GM23248 (cell line): ENCODE measurements at regions not wholly inside any gene's neighbourhood (a gene's known extent, or its start where the extent isn't known, plus 50 kb on each side); places are given as distances from the start of the nearest gene placed in this dataset.

Experiments used
- DNase-seq: peaks from one replicate; pipeline ENCODE4 v3.0.0-alpha.2; 2015
- H2AFZ ChIP-seq: fragments of 200-600 bp; sonication (generic); 2 replicates; pipeline ENCODE4 v1.6.1; 2016; ENCODE audit warnings: antibody characterized with exemption
- H3F3A ChIP-seq: fragments of 200-600 bp; sonication (generic); 2 replicates; pipeline ENCODE4 v1.6.1; 2016; ENCODE audit warnings: mild to moderate bottlenecking, antibody characterized with exemption, mixed run types; ENCODE audit not compliant: insufficient read depth
- H3K27ac ChIP-seq: fragments of 200-600 bp; sonication (generic); 2 replicates; pipeline ENCODE4 v1.5.1; 2016; ENCODE audit warnings: mild to moderate bottlenecking
- H3K27me3 ChIP-seq: fragments of 200-600 bp; sonication (generic); replicated peaks from 2 replicates; pipeline ENCODE4 v1.6.1; 2016; ENCODE audit warnings: mild to moderate bottlenecking; ENCODE audit not compliant: insufficient read depth
- H3K36me3 ChIP-seq: fragments of 200-600 bp; sonication (generic); 2 replicates; pipeline ENCODE4 v1.6.1; 2016; ENCODE audit warnings: low read depth, mild to moderate bottlenecking
- H3K4me1 ChIP-seq: fragments of 200-600 bp; sonication (generic); 2 replicates; pipeline ENCODE4 v1.6.1; 2016; ENCODE audit warnings: mild to moderate bottlenecking; ENCODE audit not compliant: insufficient read depth
- H3K4me2 ChIP-seq: fragments of 200-600 bp; sonication (generic); one replicate; pipeline ENCODE4 v1.6.1; 2016; ENCODE audit warnings: mild to moderate bottlenecking; ENCODE audit not compliant: unreplicated experiment
- H3K4me3 ChIP-seq: fragments of 200-600 bp; sonication (generic); 2 replicates; pipeline ENCODE4 v1.5.1; 2016; ENCODE audit warnings: mild to moderate bottlenecking
- H3K79me2 ChIP-seq: fragments of 200-600 bp; sonication (generic); 2 replicates; pipeline ENCODE4 v1.6.1; 2016; ENCODE audit warnings: mild to moderate bottlenecking; ENCODE audit not compliant: insufficient read depth
- H3K9ac ChIP-seq: fragments of 200-600 bp; sonication (generic); 2 replicates; pipeline ENCODE4 v1.6.1; 2016; ENCODE audit warnings: mild to moderate bottlenecking
- H3K9me2 ChIP-seq: fragments of 200-600 bp; sonication (generic); 2 replicates; pipeline ENCODE4 v1.6.1; 2016; ENCODE audit warnings: mixed run types, mild to moderate bottlenecking, moderate library complexity; ENCODE audit not compliant: insufficient read depth
- H3K9me3 ChIP-seq: fragments of 200-600 bp; sonication (generic); one replicate; pipeline ENCODE4 v1.6.1; 2017; ENCODE audit warnings: low read depth
- H4K20me1 ChIP-seq: fragments of 200-600 bp; sonication (generic); 2 replicates; pipeline ENCODE4 v1.6.0; 2016; ENCODE audit not compliant: insufficient read depth
- EZH2 ChIP-seq: fragments of 200-600 bp; sonication (generic); IDR thresholded peaks from 2 replicates; pipeline ENCODE4 v1.6.1; 2018; ENCODE audit warnings: antibody characterized with exemption, mild to moderate bottlenecking; ENCODE audit not compliant: insufficient read depth, poor library complexity, severe bottlenecking
- EZH2phosphoT487 ChIP-seq: fragments of 200-600 bp; sonication (generic); IDR thresholded peaks from 2 replicates; pipeline ENCODE4 v1.6.1; 2018; ENCODE audit warnings: antibody characterized with exemption, moderate library complexity, mild to moderate bottlenecking, low read depth; ENCODE audit not compliant: insufficient read depth
- WGBS, 2 experiments: methylation state at CpG; one replicate each; pipeline ENCODE4 v1.1.6; 2015 to 2017; ENCODE audit warnings: low lambda C conversion rate in 2 of 2, low coverage in 1 of 2; ENCODE audit errors: missing lambda C conversion rate in 2 of 2; 5-methylcytosine and 5-hydroxymethylcytosine counted together
- in situ Hi-C: fragments of 300-500 bp; cut with MboI; formaldehyde crosslinking; loops from 2 replicates; pipeline ENCODE4 v1.15.0; 2020

DNA sequence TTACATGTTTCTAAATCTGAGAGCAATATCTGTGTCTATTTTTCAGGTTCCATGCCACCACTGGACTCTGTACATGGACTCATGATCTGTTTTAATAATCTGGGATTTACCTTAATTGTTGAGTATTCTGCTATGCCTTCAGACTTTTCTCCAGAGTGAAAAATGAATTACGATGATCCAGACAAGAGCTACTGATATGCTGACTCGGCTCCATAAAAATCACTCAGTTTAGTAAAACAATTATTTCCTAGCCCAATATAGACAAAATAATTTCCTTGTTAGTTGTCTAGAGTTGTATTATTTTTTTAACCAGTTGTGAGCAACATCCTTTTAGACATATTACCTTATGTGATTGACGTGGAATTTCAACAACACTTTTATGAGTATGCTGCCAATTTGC is 736.8 kb downstream of the RFPL4B start:
- H3K79me2 ChIP-seq: no peaks in the 10 kb centered on the region
- H3K4me3 ChIP-seq: no peak overlapping the region
- WGBS, 2 experiments: 89 to 96% methylated on average over 3 of the region's 3 CpGs
- no peak overlapping the region for H3K9ac ChIP-seq
- H3K4me2 ChIP-seq: no peak overlapping the region
- DNase-seq: no peak
- in situ Hi-C loops: no loop called here
- TF ChIP-seq EZH2 (no peak), EZH2phosphoT487 (no peak)
- H3K36me3 ChIP-seq: no peaks in the 10 kb centered on the region
- H3K27ac ChIP-seq: no peak overlapping the region
- H4K20me1 ChIP-seq: no peaks in the 10 kb centered on the region
- H3K27me3 ChIP-seq: no peaks in the 10 kb centered on the region
- H3K9me3 ChIP-seq: no peaks in the 10 kb centered on the region
- no peaks in the 10 kb centered on the region for H3K9me2 ChIP-seq
- H3F3A ChIP-seq: no peaks in the 10 kb centered on the region
- no peak overlapping the region for H2AFZ ChIP-seq
- H3K4me1 ChIP-seq: no peaks in the 10 kb centered on the region

- no peak overlapping the region for H2AFZ ChIP-seq
- no peaks in the 10 kb centered on the region for H3K36me3 ChIP-seq
- H3K9me3 ChIP-seq: no peaks in the 10 kb centered on the region
- H3K27me3 ChIP-seq: no peaks in the 10 kb centered on the region
- in situ Hi-C loops: no loop called here
- H3K4me2 ChIP-seq: no peak overlapping the region
- H3K4me1 ChIP-seq: no peaks in the 10 kb centered on the region
- H3K79me2 ChIP-seq: no peaks in the 10 kb centered on the region
- no peaks in the 10 kb centered on the region for H4K20me1 ChIP-seq
- no peaks in the 10 kb centered on the region for H3F3A ChIP-seq
- H3K9me2 ChIP-seq: no peaks in the 10 kb centered on the region
- no peak overlapping the region for H3K9ac ChIP-seq
- 83 to 88% methylated on average over 8 of the region's 8 CpGs for WGBS, 2 experiments
- no peak overlapping the region for H3K4me3 ChIP-seq
- TF ChIP-seq EZH2 (no peak), EZH2phosphoT487 (no peak)
- no peak for DNase-seq
- H3K27ac ChIP-seq: no peak overlapping the region
Measured at GRCh38 chr6:113089056-113089455, 741.9 kb downstream of the RFPL4B start.

GRCh38 chr6:113092795-113093194 is 745.7 kb downstream of the RFPL4B start:
- no peak overlapping the region for H2AFZ ChIP-seq
- H3F3A ChIP-seq: no peaks in the 10 kb centered on the region
- no peaks in the 10 kb centered on the region for H3K4me1 ChIP-seq
- no peaks in the 10 kb centered on the region for H3K79me2 ChIP-seq
- no peaks in the 10 kb centered on the region for H3K9me3 ChIP-seq
- no peaks in the 10 kb centered on the region for H3K9me2 ChIP-seq
- no peaks in the 10 kb centered on the region for H4K20me1 ChIP-seq
- DNase-seq: no peak
- H3K9ac ChIP-seq: no peak overlapping the region
- no peak overlapping the region for H3K4me3 ChIP-seq
- no peak overlapping the region for H3K4me2 ChIP-seq
- H3K36me3 ChIP-seq: no peaks in the 10 kb centered on the region
- 95 to 98% methylated on average over 3 of the region's 3 CpGs for WGBS, 2 experiments
- H3K27ac ChIP-seq: no peak overlapping the region
- TF ChIP-seq EZH2phosphoT487 (no peak), EZH2 (no peak)
- in situ Hi-C loops: no loop called here
- no peaks in the 10 kb centered on the region for H3K27me3 ChIP-seq

- no peak overlapping the region for H3K27ac ChIP-seq
- in situ Hi-C loops: no loop called here
Measured at GRCh38 chr6:113094779-113095178, 747.6 kb downstream of the RFPL4B start.

DNA sequence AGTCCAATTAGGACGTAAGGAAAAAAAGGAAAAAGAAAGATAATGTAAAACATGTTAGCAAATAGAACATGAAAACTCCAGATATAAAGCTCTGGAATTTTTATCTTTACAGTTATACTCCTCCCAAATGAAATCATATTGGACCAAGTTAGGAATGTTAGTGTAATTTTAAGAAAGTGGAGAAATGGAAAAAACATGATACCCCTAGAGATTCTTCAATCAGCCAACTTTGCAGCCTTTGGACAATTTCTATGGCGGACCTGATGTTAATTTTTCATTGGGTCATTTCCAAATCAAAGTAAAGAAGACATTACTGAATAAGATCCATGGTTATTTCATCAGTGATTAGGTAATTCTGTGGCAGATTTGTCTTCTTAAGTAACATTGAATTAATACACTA is 748.7 kb downstream of the RFPL4B start:
- H3K79me2 ChIP-seq: no peaks in the 10 kb centered on the region
- no peak overlapping the region for H3K27ac ChIP-seq
- no peak overlapping the region for H3K4me3 ChIP-seq
- H2AFZ ChIP-seq: no peak overlapping the region
- H3K36me3 ChIP-seq: no peaks in the 10 kb centered on the region
- H3K9ac ChIP-seq: no peak overlapping the region
- H3K4me1 ChIP-seq: no peaks in the 10 kb centered on the region
- H3K9me2 ChIP-seq: no peaks in the 10 kb centered on the region
- DNase-seq: no peak
- H3K4me2 ChIP-seq: no peak overlapping the region
- in situ Hi-C loops: no loop called here
- H3K9me3 ChIP-seq: no peaks in the 10 kb centered on the region
- H3K27me3 ChIP-seq: no peaks in the 10 kb centered on the region
- no peaks in the 10 kb centered on the region for H4K20me1 ChIP-seq
- TF ChIP-seq EZH2phosphoT487: no peak
- TF ChIP-seq EZH2: no peak
- no peaks in the 10 kb centered on the region for H3F3A ChIP-seq
- WGBS, 2 experiments: 86 to 87% methylated on average over 2 of the region's 2 CpGs

More at GRCh38 chr6:113094779-113095178, 747.6 kb downstream of the RFPL4B start:
- Histone ChIP-seq H3K4me1 (no peaks in the 10 kb centered on the region), H4K20me1 (no peaks in the 10 kb centered on the region), H3K9me2 (no peaks in the 10 kb centered on the region), H3K4me2 (no peak overlapping the region), H3K36me3 (no peaks in the 10 kb centered on the region), H3K27me3 (no peaks in the 10 kb centered on the region), H2AFZ (peak overlapping the region; percentile 22; the same call in 1 of the 2 replicates), H3K4me3 (no peak overlapping the region), H3K9ac (no peak overlapping the region), H3K9me3 (no peaks in the 10 kb centered on the region), H3F3A (no peaks in the 10 kb centered on the region), H3K79me2 (no peaks in the 10 kb centered on the region)
- peak; percentile 3 for DNase-seq
- WGBS, 2 experiments: 39 to 46% methylated on average over 3 of the region's 3 CpGs
- no peak for TF ChIP-seq EZH2phosphoT487
- no peak for TF ChIP-seq EZH2
